ENCODE measurements at regions not wholly inside any gene's neighbourhood (a gene's known extent, or its start where the extent isn't known, plus 50 kb on each side); places are given as distances from the start of the nearest gene placed in this dataset.

GRCh38 chr1:234961456-234962339 lies 166.9 kb downstream of the TOMM20 start:
- no peaks in the 10 kb centered on the region for H3K23me2 ChIP-seq (ENCODE audit: insufficient read length, low read depth, low read length, poor library complexity, severe bottlenecking)
- peaks cover 31 to 33% of the 10 kb centered on the region in 2 experiments for H3K4me1 Mint-ChIP-seq
- H3K56ac ChIP-seq (ENCODE audit: insufficient read length, low read depth, low read length), result no peak overlapping the region
- H3K27me3 Mint-ChIP-seq (ENCODE audit: low read depth), result peaks cover 4% of the 10 kb centered on the region; the same call in 1 of the 2 replicates
- H3K36me3 Mint-ChIP-seq (ENCODE audit: insufficient read depth in 1 of 3, low read depth in 3 of 3), result no peaks in the 10 kb centered on the region
- H3K9ac ChIP-seq (ENCODE audit: extremely low read depth, insufficient read length, low read length), result no peak overlapping the region
- H3K4me2 ChIP-seq (ENCODE audit: insufficient read depth, insufficient read length, low read length), result no peak overlapping the region
- H2AK5ac ChIP-seq (ENCODE audit: insufficient read length, low read length), result no peak overlapping the region
- no peak overlapping the region for H2BK12ac ChIP-seq (ENCODE audit: insufficient read length, low read depth, low read length)
- no peaks in the 10 kb centered on the region for H4K20me1 ChIP-seq (ENCODE audit: control insufficient read depth, insufficient read depth, insufficient read length)
- no peak overlapping the region for H4K5ac ChIP-seq (ENCODE audit: insufficient read length, low read depth, low read length)
- H3K27me3 ChIP-seq (ENCODE audit: insufficient read depth, low read length), result no peaks in the 10 kb centered on the region
- H3K4me3 Mint-ChIP-seq, result no peak overlapping the region
- no peaks in the 10 kb centered on the region for H3K9me3 ChIP-seq (ENCODE audit: control insufficient read depth, low read depth, low read length)
- H2BK5ac ChIP-seq (ENCODE audit: insufficient read length, low read length), result no peak overlapping the region
- no peaks in the 10 kb centered on the region for H3K79me2 ChIP-seq (ENCODE audit: insufficient read depth, low read length)
- no peak overlapping the region for H3K23ac ChIP-seq (ENCODE audit: insufficient read length, low read depth, low read length)
- H3K18ac ChIP-seq (ENCODE audit: insufficient read length, low read depth, low read length), result no peak overlapping the region
- no peak overlapping the region for H4K8ac ChIP-seq (replicated peaks; ENCODE audit: insufficient read length, low read depth, low read length)
- H2BK120ac ChIP-seq (ENCODE audit: low read depth, low read length, poor library complexity, severe bottlenecking), result no peak overlapping the region
- TF ChIP-seq CTCF (conservative IDR thresholded peaks at IDR 0.05), result no peak
- H4K91ac ChIP-seq (ENCODE audit: insufficient read length, low read depth, low read length), result no peak overlapping the region
- no peak overlapping the region for H2AFZ ChIP-seq (ENCODE audit: low read length)
- H3K4ac ChIP-seq (ENCODE audit: low read depth, low read length), result no peak overlapping the region
- no peaks in the 10 kb centered on the region for H3K9me3 Mint-ChIP-seq
- H2BK20ac ChIP-seq (ENCODE audit: low read depth, low read length, poor library complexity, severe bottlenecking), result no peak overlapping the region
- WGBS (ENCODE audit: extremely low coverage, insufficient read length, low lambda C conversion rate), result no CpG with 5 or more reads among the region's 9 CpGs
- H3K27ac ChIP-seq (ENCODE audit: insufficient read length, low read depth, low read length), result no peak overlapping the region
- H2BK15ac ChIP-seq (ENCODE audit: low read depth, low read length), result no peak overlapping the region
- no peak overlapping the region for H3K27ac Mint-ChIP-seq
- no peak overlapping the region for H3K14ac ChIP-seq (ENCODE audit: insufficient read depth, low read length)
- no peak overlapping the region for H3T11ph ChIP-seq (ENCODE audit: low read length)
- no peaks in the 10 kb centered on the region for H3K79me1 ChIP-seq (ENCODE audit: insufficient read depth, low read depth, low read length, poor library complexity, severe bottlenecking)
- peaks cover 3% of the 10 kb centered on the region; the same call in 1 of the 2 replicates for H3K4me1 ChIP-seq (ENCODE audit: insufficient read depth, low read length)
- no peak for DNase-seq

All from H9 (cell line).